Testis (tissue), 2 donors: ENCODE measurements at regions not wholly inside any gene's neighbourhood (a gene's known extent, or its start where the extent isn't known, plus 50 kb on each side); places are given as distances from the start of the nearest gene placed in this dataset.

Experiments
- DNase-seq: peaks from one replicate; pipeline ENCODE4 v3.0.0-alpha.2; 2019
- H3K27ac ChIP-seq, 2 donors: fragments of 200-600 bp; sonication (generic); one replicate each; pipeline ENCODE4 v1.5.1; 2019
- H3K27me3 ChIP-seq: fragments of 200-600 bp; sonication (generic); one replicate; pipeline ENCODE4 v1.5.1; 2019
- H3K36me3 ChIP-seq: fragments of 200-600 bp; sonication (generic); one replicate; pipeline ENCODE4 v1.5.1; 2017; ENCODE audit warnings: low read depth; ENCODE audit errors: missing control alignments
- H3K4me1 ChIP-seq: fragments of 200-600 bp; sonication (generic); one replicate; pipeline ENCODE4 v1.5.1; 2019
- H3K4me3 ChIP-seq, 2 donors: fragments of 200-600 bp; sonication (generic); one replicate each; pipeline ENCODE4 v1.5.1; 2017 to 2019
- H3K9me3 ChIP-seq: fragments of 200-600 bp; sonication (generic); one replicate; pipeline ENCODE4 v1.5.1; 2017
- CTCF ChIP-seq, 3 experiments: fragments of 450-650 bp in 2 of 3; fragments of 200-600 bp in 1 of 3; sonication (generic) in 1 of 3; IDR thresholded peaks; one replicate each; pipeline ENCODE4 v1.5.1; 2016 to 2019; ENCODE audit warnings: antibody characterized with exemption in 3 of 3, mild to moderate bottlenecking in 2 of 3, moderate library complexity in 1 of 3
- POLR2A ChIP-seq: fragments of 450-650 bp; IDR thresholded peaks from one replicate; pipeline ENCODE4 v1.6.1; 2017; ENCODE audit warnings: antibody characterized with exemption, mild to moderate bottlenecking, moderate library complexity
- WGBS, 2 donors: methylation state at CpG; one replicate each; pipeline ENCODE4 v1.1.5; 2018; 5-methylcytosine and 5-hydroxymethylcytosine counted together
- intact Hi-C: fragments of 100-400 bp; cut with DNase I; formaldehyde crosslinking; loops from one replicate; pipeline ENCODE4 v1.15.1; 2023; ENCODE audit warnings: low total_unique reads

GRCh38 chr19:27691991-27692390 is 1521.0 kb downstream of the UQCRFS1 start:
- no peaks in the 10 kb centered on the region for H3K27me3 ChIP-seq
- no peak for DNase-seq
- no peaks in the 10 kb centered on the region for H3K36me3 ChIP-seq
- WGBS, 2 donors: 52 to 60% methylated on average over 4 of the region's 4 CpGs
- intact Hi-C loops: no loop called here
- no peak overlapping the region for H3K27ac ChIP-seq
- H3K9me3 ChIP-seq: no peaks in the 10 kb centered on the region
- TF ChIP-seq CTCF (IDR thresholded peaks at IDR 0.05): no peak
- no peak for TF ChIP-seq POLR2A
- no peak overlapping the region for H3K4me3 ChIP-seq
- no peaks in the 10 kb centered on the region for H3K4me1 ChIP-seq

- no peak overlapping the region for H3K27ac ChIP-seq
- H3K4me3 ChIP-seq: no peak overlapping the region
- DNase-seq: no peak
- TF ChIP-seq POLR2A: no peak
- TF ChIP-seq CTCF (IDR thresholded peaks at IDR 0.05): no peak
- H3K4me1 ChIP-seq: no peaks in the 10 kb centered on the region
- H3K9me3 ChIP-seq: no peaks in the 10 kb centered on the region
- no peaks in the 10 kb centered on the region for H3K27me3 ChIP-seq
- WGBS, 2 donors: 36 to 45% methylated on average over 4 of the region's 4 CpGs
- intact Hi-C loops: no loop called here
- H3K36me3 ChIP-seq: no peaks in the 10 kb centered on the region
Observed at GRCh38 chr19:27689734-27690241, 1523.2 kb downstream of the UQCRFS1 start.

- Histone ChIP-seq H3K27me3 (no peaks in the 10 kb centered on the region), H3K4me3 (no peak overlapping the region), H3K27ac (no peak overlapping the region), H3K4me1 (no peaks in the 10 kb centered on the region), H3K9me3 (no peaks in the 10 kb centered on the region), H3K36me3 (no peaks in the 10 kb centered on the region)
- TF ChIP-seq CTCF (IDR thresholded peaks at IDR 0.05) (no peak), POLR2A (no peak)
- DNase-seq: no peak
- 82 to 92% methylated on average over 2 of the region's 2 CpGs for WGBS, 2 donors
- intact Hi-C loops: no loop called here
Observed at GRCh38 chr19:27684293-27684692, 1528.7 kb downstream of the UQCRFS1 start.

- Histone ChIP-seq H3K27ac (no peak overlapping the region), H3K4me1 (no peaks in the 10 kb centered on the region), H3K9me3 (no peaks in the 10 kb centered on the region), H3K27me3 (no peaks in the 10 kb centered on the region), H3K4me3 (no peak overlapping the region), H3K36me3 (no peaks in the 10 kb centered on the region)
- intact Hi-C loops: no loop called here
- no peak for TF ChIP-seq POLR2A
- no peak for TF ChIP-seq CTCF (IDR thresholded peaks at IDR 0.05)
- DNase-seq: no peak
- 34 to 47% methylated on average over 3 of the region's 3 CpGs for WGBS, 2 donors
Observed at GRCh38 chr19:27681972-27682371, 1531.0 kb downstream of the UQCRFS1 start.

- H3K36me3 ChIP-seq: no peaks in the 10 kb centered on the region
- DNase-seq: no peak
- no peak overlapping the region for H3K27ac ChIP-seq
- no peaks in the 10 kb centered on the region for H3K27me3 ChIP-seq
- TF ChIP-seq POLR2A (no peak), CTCF (IDR thresholded peaks at IDR 0.05) (no peak)
- intact Hi-C loops: no loop called here
- no peak overlapping the region for H3K4me3 ChIP-seq
- H3K9me3 ChIP-seq: no peaks in the 10 kb centered on the region
- WGBS, 2 donors: 63 to 73% methylated on average over 5 to 7 of the region's 7 CpGs
- H3K4me1 ChIP-seq: no peaks in the 10 kb centered on the region
Observed at GRCh38 chr19:27679905-27680304, 1533.0 kb downstream of the UQCRFS1 start.
